IPS DF 19.7 (cell line): ENCODE measurements at regions not wholly inside any gene's neighbourhood (a gene's known extent, or its start where the extent isn't known, plus 50 kb on each side); places are given as distances from the start of the nearest gene placed in this dataset.
"Not testable (repeated sequence)": the region's sequence is repeated elsewhere in the genome, so short reads cannot be mapped to it uniquely, and the experiment has no call there.

Source experiments
- DNase-seq: peaks from one replicate; pipeline ENCODE4 v3.0.0-alpha.2; 2013; ENCODE audit warnings: low read depth, low spot score

GRCh38 chr10:33790521-33791271 lies 456.2 kb upstream of the NRP1 start:
- no peak for DNase-seq

DNA sequence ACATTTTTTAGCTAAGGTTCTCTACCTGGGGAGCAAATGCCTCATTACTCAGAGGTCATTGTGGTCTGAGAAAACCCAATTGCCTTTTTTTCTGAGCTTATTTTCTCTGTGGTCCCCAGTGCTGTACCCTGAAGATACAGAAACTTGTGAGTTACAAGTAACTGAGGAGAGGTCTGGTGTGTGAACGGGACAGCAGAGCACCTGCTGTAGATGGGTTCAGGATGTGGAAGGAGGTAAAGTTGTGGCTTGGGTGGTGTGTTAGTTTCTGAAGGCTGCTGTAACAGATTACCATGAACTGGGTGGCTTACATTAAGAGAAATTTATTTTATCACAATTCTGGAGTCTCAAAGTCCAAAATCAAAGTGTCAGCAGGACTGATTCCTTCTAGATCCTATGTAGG lies 449.1 kb upstream of the NRP1 start:
- DNase-seq = no peak

DNA sequence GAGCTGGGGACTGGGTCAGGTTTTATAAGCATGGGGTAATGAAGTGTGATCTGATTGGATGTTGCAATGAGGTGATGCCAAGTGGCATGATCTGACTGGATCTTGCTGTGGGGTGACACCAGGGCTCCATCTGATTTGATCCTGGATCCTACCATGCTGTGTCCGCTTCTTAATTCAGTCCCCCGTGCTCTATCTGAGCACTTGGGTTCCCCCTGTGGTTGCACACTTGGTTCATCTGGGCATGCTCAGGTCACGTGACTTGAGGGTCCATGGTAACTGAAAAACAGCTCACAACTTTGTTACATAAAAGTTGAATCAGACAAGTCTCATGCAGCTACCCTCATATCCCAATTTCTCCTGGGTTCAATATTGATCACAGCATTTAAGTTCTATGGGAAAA lies 448.6 kb upstream of the NRP1 start:
- no peak for DNase-seq

DNA sequence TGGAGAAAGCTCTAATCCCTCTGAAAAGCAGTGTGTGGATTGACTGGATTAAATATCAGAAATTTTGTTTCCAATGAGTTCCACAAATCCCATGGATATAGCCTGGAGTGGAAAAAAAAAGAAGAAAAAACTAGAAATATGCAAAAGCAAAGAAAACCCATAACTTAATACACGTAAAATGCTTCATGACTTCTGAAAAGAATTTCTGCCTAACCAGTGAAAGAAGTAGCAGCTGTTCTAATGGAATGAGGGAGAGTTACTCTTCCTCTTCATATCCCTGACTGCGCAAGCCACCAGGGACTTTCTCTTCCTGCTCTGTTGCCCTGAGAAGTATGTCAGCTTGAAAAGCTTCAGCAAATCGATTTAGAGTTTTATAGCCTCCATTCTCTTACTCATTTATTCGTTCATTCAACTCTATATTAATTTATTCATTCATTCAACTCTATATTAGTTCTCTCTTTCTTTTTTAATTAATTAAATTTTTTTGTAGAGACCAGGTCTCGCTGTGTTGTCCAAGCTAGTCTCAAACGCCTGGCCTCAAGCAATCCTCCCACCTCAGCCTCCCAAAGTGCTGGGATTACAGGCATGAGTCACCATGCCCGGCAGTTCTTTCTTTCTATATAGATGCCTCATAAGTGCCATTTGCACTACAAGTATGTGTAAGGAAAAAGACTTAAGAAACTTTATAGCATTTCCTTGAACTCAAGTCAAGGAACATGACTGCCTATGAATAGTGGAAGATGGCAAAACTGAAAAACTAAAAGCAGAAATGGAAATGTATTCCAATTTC lies 447.3 kb upstream of the NRP1 start:
- DNase-seq = no peak

DNA sequence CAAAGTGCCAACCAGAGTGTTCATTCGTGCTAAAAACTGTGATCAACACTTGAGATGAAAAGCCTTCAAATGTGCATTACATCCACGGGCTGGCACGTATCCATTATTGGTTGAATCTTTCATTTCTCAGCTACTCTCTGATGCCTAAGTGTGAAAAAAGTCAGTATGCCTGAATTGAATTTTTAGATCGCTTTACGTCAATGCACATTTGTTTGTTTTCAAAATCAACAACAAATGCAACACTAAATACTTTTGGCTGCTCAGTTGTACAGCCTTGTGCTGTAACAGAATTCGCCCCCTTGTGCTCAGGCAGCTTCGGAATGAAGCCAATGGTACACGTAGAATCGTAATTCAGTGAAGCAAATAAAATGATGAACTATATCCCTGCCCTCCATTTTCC lies 446.5 kb upstream of the NRP1 start:
- DNase-seq = no peak

GRCh38 chr10:33777223-33777622 lies 442.8 kb upstream of the NRP1 start:
- no peak for DNase-seq

DNA sequence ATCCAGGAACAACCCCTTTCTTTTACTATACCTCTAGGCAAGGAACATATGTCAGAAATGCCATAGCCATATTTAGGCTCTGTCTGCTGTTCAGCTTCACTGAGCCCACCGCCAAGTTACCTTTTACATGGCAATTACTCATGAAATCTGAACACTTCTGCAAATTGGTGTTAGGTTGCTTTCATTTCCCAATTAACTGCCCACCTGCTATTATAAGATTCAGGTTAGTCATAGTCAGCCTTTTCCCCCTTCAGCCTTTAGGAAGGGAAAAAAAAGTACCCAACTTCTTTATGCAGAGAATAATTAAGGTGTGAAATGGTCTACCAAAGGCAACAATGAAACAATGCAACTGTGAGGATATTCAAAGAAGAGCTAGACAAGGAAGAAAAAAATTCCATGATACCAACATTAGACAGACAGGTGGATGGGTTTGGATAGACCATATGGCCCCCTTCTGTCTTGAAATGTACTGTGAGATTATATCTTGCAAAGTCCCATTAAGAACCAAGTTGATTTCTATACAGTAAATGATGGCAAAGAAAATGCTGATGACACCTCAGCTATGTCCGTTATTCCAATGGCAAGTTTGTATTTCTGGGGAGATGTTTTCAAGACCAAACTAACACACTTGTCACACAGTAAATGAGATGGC lies 442.1 kb upstream of the NRP1 start:
- no peak for DNase-seq

GRCh38 chr10:33774857-33775256 lies 440.4 kb upstream of the NRP1 start:
- no peak for DNase-seq

- no peak for DNase-seq
Observed at GRCh38 chr10:33773886-33774480, 439.5 kb upstream of the NRP1 start.

GRCh38 chr10:33773253-33773573 lies 438.7 kb upstream of the NRP1 start:
- DNase-seq = no peak

- DNase-seq = peak; percentile 64
Observed at GRCh38 chr10:33772370-33773252, 438.1 kb upstream of the NRP1 start.

DNA sequence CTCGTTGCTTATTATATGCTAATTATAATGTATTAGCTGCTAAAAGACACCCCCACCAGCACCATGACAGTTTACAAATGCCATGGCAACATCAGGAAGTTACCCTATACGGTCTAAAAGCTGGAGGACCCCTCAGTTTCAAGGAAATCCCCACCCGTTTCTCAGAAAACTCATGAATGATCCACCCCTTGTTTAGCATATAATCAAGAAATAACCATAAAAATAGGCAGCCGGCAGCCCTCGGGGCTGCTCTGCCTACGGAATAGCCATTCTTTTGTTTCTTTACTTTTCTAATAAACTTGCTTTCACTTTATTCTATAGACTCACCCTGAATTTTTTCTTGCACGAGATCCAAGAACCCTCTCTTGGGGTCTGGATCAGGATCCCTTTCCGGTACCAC lies 437.4 kb upstream of the NRP1 start:
- DNase-seq = not testable (repeated sequence)

- DNase-seq = no peak
Observed at GRCh38 chr10:33764694-33765185, 430.3 kb upstream of the NRP1 start.

DNA sequence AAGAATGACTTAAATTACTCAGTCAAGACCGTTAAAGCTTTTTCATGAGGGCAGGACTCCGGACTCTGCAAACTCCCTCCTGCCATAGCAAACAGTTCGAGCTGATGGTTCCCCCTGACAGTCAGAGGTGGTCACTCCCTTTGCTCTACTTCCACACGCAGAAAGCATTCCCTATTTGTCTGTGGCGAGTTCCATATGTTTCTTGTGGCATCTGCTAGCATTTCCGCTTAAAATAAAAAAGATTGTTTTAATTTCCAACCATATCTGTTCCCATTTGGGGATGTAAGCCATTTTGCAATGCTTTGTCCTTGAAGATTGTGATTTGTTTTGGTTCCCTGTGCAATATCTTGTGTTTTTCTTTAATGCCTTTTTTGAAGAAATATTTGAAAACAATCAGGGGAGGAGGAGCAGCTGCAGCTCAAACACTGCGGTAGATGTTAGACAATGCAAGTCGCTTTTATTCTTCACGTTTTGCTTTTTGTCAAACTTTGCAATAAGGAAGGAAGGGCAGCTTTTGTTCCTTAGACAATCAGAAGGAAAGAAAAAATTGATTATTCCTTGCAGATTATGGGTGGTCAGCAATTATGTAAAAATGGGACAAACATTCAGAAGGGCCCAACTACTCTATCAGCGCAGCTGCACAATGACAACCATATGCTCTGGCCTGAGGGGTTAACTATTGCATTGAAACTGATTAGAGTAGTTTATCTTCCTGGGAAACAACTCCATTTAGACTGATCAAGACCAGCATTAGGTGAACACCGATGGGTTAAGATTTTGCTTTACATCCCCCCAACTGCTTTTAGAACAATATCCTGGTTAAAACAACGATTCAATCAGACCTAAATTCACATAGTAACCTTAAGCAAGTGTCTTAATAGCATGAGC lies 425.8 kb upstream of the NRP1 start:
- DNase-seq = no peak

GRCh38 chr10:33759191-33759590 lies 424.7 kb upstream of the NRP1 start:
- no peak for DNase-seq

GRCh38 chr10:33758299-33758698 lies 423.8 kb upstream of the NRP1 start:
- DNase-seq = no peak

DNA sequence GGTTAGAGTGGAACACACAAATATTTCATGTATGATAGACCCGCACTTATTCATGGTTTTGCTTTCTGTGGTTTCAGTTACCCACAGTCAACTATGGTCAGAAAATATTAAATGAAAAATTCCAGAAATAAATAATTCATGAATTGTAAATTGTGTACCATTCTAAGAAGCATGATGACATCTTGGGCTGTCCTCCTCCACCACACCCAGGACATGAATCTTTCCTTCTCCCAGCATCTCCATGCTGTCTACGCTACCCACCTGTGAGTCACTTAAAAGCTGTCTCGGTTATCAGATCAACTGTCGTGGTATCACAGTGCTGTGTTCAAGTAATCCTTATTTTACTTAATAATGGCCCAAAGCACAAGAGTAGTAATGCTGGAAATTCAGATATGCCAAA lies 419.6 kb upstream of the NRP1 start:
- no peak for DNase-seq

- DNase-seq = no peak
Observed at GRCh38 chr10:33753389-33753788, 418.9 kb upstream of the NRP1 start.

GRCh38 chr10:33749790-33750189 lies 415.3 kb upstream of the NRP1 start:
- no peak for DNase-seq

- DNase-seq = no peak
Observed at GRCh38 chr10:33749067-33749735, 414.7 kb upstream of the NRP1 start.
